Loucy (cell line): ENCODE measurements at regions not wholly inside any gene's neighbourhood (a gene's known extent, or its start where the extent isn't known, plus 50 kb on each side); places are given as distances from the start of the nearest gene placed in this dataset.

Experiments used
- H2AFZ ChIP-seq: fragments of 200-600 bp; sonication (generic); 2 replicates; pipeline ENCODE4 v1.6.0; 2016; ENCODE audit warnings: antibody characterized with exemption, mild to moderate bottlenecking, low read length, moderate library complexity
- H3F3A ChIP-seq: fragments of 200-600 bp; 2 replicates; pipeline ENCODE4 v1.6.0; 2016; ENCODE audit warnings: antibody characterized with exemption, low read depth, mild to moderate bottlenecking
- H3K27me3 ChIP-seq: fragments of 200-600 bp; sonication (generic); 2 replicates; pipeline ENCODE4 v1.6.1; 2014; ENCODE audit warnings: low read length, mild to moderate bottlenecking; ENCODE audit not compliant: insufficient read depth, poor library complexity, severe bottlenecking
- H3K36me3 ChIP-seq: fragments of 200-600 bp; sonication (generic); 2 replicates; pipeline ENCODE4 v1.6.1; 2016; ENCODE audit warnings: low read length; ENCODE audit not compliant: insufficient read depth
- H3K4me1 ChIP-seq: fragments of 200-600 bp; sonication (generic); 2 replicates; pipeline ENCODE4 v1.5.1; 2014; ENCODE audit warnings: low read length, mild to moderate bottlenecking; ENCODE audit not compliant: insufficient read depth, poor library complexity, severe bottlenecking
- H3K4me2 ChIP-seq: fragments of 200-600 bp; sonication (generic); 2 replicates; pipeline ENCODE4 v1.6.0; 2014; ENCODE audit warnings: antibody characterized with exemption, low read length, low read depth, mild to moderate bottlenecking; ENCODE audit not compliant: poor library complexity, severe bottlenecking
- H3K4me3 ChIP-seq: fragments of 200-600 bp; sonication (generic); 2 replicates; pipeline ENCODE4 v1.5.1; 2014; ENCODE audit warnings: low read length, mild to moderate bottlenecking, mixed read lengths; ENCODE audit not compliant: poor library complexity, severe bottlenecking
- H3K79me2 ChIP-seq: fragments of 200-600 bp; sonication (generic); 2 replicates; pipeline ENCODE4 v1.6.1; 2014; ENCODE audit warnings: low read length; ENCODE audit not compliant: insufficient read depth
- H3K9ac ChIP-seq: fragments of 200-600 bp; sonication (generic); 2 replicates; pipeline ENCODE4 v1.6.0; 2014; ENCODE audit warnings: mild to moderate bottlenecking, low read depth, low read length, moderate library complexity; ENCODE audit not compliant: poor library complexity, severe bottlenecking
- H3K9me2 ChIP-seq: fragments of 200-600 bp; sonication (generic); replicated peaks from 2 replicates; pipeline ENCODE4 v1.6.1; 2016; ENCODE audit warnings: low read depth, low read length, mixed read lengths
- H3K9me3 ChIP-seq: fragments of 200-600 bp; sonication (generic); 2 replicates; pipeline ENCODE4 v1.6.1; 2014; ENCODE audit warnings: mild to moderate bottlenecking, antibody characterized with exemption, low read length, low read depth; ENCODE audit not compliant: insufficient read depth
- H4K20me1 ChIP-seq: fragments of 200-600 bp; sonication (generic); 2 replicates; pipeline ENCODE4 v1.6.0; 2014; ENCODE audit warnings: antibody characterized with exemption, low read length, mild to moderate bottlenecking; ENCODE audit not compliant: insufficient read depth, poor library complexity, severe bottlenecking
- CTCF ChIP-seq: fragments of 200-600 bp; sonication (generic); conservative IDR thresholded peaks from 2 replicates; pipeline ENCODE4 v1.5.1; 2014; ENCODE audit warnings: mild to moderate bottlenecking, antibody characterized with exemption, low read length
- EZH2phosphoT487 ChIP-seq: fragments of 200-600 bp; IDR thresholded peaks from 2 replicates; pipeline ENCODE4 v1.6.1; 2018; ENCODE audit warnings: antibody characterized with exemption, mild to moderate bottlenecking, moderate library complexity, borderline replicate concordance

DNA sequence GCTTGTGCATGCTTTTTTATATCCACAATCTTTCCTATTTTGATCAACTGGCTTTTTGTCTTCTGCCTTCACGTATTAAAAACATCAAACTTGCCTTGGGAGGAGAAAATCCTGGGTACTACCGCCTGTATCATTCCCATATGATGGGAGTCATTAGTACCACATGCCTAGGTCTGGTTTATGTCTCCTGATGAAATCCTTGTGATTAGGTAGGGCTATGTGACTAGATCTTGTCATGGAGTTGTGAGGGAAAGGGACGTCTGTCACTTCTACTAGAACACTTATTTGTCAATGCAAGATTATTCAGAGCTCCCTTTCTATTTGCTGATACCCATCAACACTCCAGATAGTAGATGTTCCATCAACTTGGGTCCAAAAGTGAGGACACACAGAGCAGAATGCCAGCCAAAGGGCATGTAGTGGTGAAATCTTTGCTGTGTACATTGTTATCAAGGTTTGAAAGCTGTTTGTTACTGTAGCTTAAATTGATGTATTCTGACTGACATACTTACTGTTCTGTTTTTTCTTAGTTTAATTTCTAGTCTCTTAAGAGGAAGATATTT lies 621.8 kb upstream of the NR5A2 start:
- no peak overlapping the region for H3K9ac ChIP-seq
- H3K36me3 ChIP-seq: no peaks in the 10 kb centered on the region
- TF ChIP-seq CTCF (no peak), EZH2phosphoT487 (no peak)
- H3K4me1 ChIP-seq: no peaks in the 10 kb centered on the region
- H3K4me2 ChIP-seq: no peak overlapping the region
- H3K9me2 ChIP-seq: no peaks in the 10 kb centered on the region
- H3K9me3 ChIP-seq: no peaks in the 10 kb centered on the region
- no peak overlapping the region for H3K4me3 ChIP-seq
- no peaks in the 10 kb centered on the region for H3K79me2 ChIP-seq
- H2AFZ ChIP-seq: no peak overlapping the region
- no peaks in the 10 kb centered on the region for H3K27me3 ChIP-seq
- no peaks in the 10 kb centered on the region for H3F3A ChIP-seq
- no peaks in the 10 kb centered on the region for H4K20me1 ChIP-seq

- Histone ChIP-seq H3K27me3 (no peaks in the 10 kb centered on the region), H3K9ac (no peak overlapping the region), H3K4me1 (no peaks in the 10 kb centered on the region), H3K4me2 (no peak overlapping the region), H3K4me3 (no peak overlapping the region), H2AFZ (no peak overlapping the region), H3K79me2 (no peaks in the 10 kb centered on the region), H3F3A (no peaks in the 10 kb centered on the region), H3K9me3 (no peaks in the 10 kb centered on the region), H4K20me1 (no peaks in the 10 kb centered on the region), H3K9me2 (no peaks in the 10 kb centered on the region), H3K36me3 (no peaks in the 10 kb centered on the region)
- TF ChIP-seq CTCF: no peak
- TF ChIP-seq EZH2phosphoT487: no peak
These were observed 617.0 kb upstream of the NR5A2 start for GRCh38 chr1:199410462-199410861.

DNA sequence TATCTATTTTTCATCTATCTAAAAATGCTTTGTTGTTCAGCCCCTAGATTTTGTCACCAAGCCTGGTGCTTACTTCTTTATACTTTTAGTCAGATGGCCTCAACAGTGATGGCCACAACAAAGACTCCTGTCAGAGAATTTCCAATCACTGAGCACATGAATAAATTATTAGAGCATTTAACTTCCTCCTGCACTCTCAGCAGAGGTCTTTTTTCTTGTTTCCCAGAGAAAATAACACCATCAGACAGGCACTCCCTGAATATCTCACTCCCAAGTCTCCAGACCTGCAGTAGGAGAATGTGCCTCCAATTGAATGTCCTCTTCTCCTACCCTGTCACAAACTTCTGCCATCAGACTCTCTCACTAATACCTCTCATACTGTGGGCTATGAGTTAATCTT lies 616.0 kb upstream of the NR5A2 start:
- no peaks in the 10 kb centered on the region for H3K79me2 ChIP-seq
- no peak overlapping the region for H3K4me3 ChIP-seq
- H2AFZ ChIP-seq: no peak overlapping the region
- no peaks in the 10 kb centered on the region for H3K9me2 ChIP-seq
- H3K4me1 ChIP-seq: no peaks in the 10 kb centered on the region
- no peak overlapping the region for H3K4me2 ChIP-seq
- no peak overlapping the region for H3K9ac ChIP-seq
- TF ChIP-seq CTCF (no peak), EZH2phosphoT487 (no peak)
- H3F3A ChIP-seq: no peaks in the 10 kb centered on the region
- no peaks in the 10 kb centered on the region for H3K36me3 ChIP-seq
- H4K20me1 ChIP-seq: no peaks in the 10 kb centered on the region
- H3K27me3 ChIP-seq: no peaks in the 10 kb centered on the region
- H3K9me3 ChIP-seq: peaks cover 4% of the 10 kb centered on the region; the same call in 1 of the 2 replicates
